ENCODE measurements at regions not wholly inside any gene's neighbourhood (a gene's known extent, or its start where the extent isn't known, plus 50 kb on each side); places are given as distances from the start of the nearest gene placed in this dataset.

- Histone ChIP-seq H3K9me2 (ENCODE audit: insufficient read depth) (no peaks in the 10 kb centered on the region), H3K9ac (ENCODE audit: low read length) (no peak overlapping the region), H3K79me2 (ENCODE audit: insufficient read depth, low read length) (no peaks in the 10 kb centered on the region), H3K4me1 (ENCODE audit: control insufficient read depth in 1 of 2, insufficient read depth in 2 of 2, low read length in 2 of 2) (no peaks in the 10 kb centered on the region), H4K20me1 (ENCODE audit: insufficient read depth) (no peaks in the 10 kb centered on the region), H3K27me3 (ENCODE audit: insufficient read depth, low read length) (no peaks in the 10 kb centered on the region), H3K9me3 (ENCODE audit: control insufficient read depth in 1 of 2, insufficient read depth in 1 of 2, low read depth in 1 of 2, low read length in 2 of 2) (no peaks in the 10 kb centered on the region), H3K4me3 (replicated peaks in 1 of 2; ENCODE audit: low read depth in 1 of 2, low read length in 2 of 2) (no peak overlapping the region), H3K4me2 (ENCODE audit: low read length) (no peak overlapping the region), H3K36me3 (ENCODE audit: control insufficient read depth in 1 of 2, insufficient read depth in 2 of 2, low read length in 2 of 2) (no peaks in the 10 kb centered on the region), H2AFZ (ENCODE audit: low read depth, low read length, poor library complexity, severe bottlenecking) (no peak overlapping the region), H3K27ac (ENCODE audit: low read depth, low read length) (no peak overlapping the region)
- ChIA-PET CTCF (no interaction called here), RAD21 (ENCODE audit: low non-redundant PET in 1 of 2, low total read pairs in 2 of 2, uncharacterized antibody in 2 of 2, unreplicated experiment in 2 of 2) (no interaction called here), POLR2A (no interaction called here)
- no peak for TF ChIP-seq YY1 (IDR thresholded peaks at IDR 0.05; ENCODE audit: extremely low read depth, insufficient replicate concordance, low read depth, low read length)
- no peak for TF ChIP-seq EGR1 (IDR thresholded peaks at IDR 0.05; ENCODE audit: low read depth)
- TF ChIP-seq, protein P1, sequence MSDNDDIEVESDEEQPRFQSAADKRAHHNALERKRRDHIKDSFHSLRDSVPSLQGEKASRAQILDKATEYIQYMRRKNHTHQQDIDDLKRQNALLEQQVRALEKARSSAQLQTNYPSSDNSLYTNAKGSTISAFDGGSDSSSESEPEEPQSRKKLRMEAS (IDR thresholded peaks at IDR 0.05), result no peak
- TF ChIP-seq CTCF (IDR thresholded peaks at IDR 0.05 in 2 of 3, conservative IDR thresholded peaks at IDR 0.05 in 1 of 3; ENCODE audit: borderline replicate concordance in 1 of 3, insufficient read depth in 1 of 3, low read depth in 2 of 3, low read length in 2 of 3), result no peak
- no peak for TF ChIP-seq POLR2A (IDR thresholded peaks at IDR 0.05; ENCODE audit: borderline replicate concordance, extremely low read depth, insufficient read depth, insufficient read length)
- intact Hi-C loops (cut with micrococcal nuclease), result loop anchor here (5.0 to 10.0 kb wide), 2 partner anchors 104 to 623 kb away; no protein-coding TSS in a partner anchor
- no peak for DNase-seq (ENCODE audit: low read depth, low spot score)
- no peak for ATAC-seq
- BruUV-seq (replicated peaks), result no TSS peak
These were observed 1542.8 kb downstream of the EFNA5 start for GRCh38 chr5:106127985-106128384.

GRCh38 chr5:106127341-106127781, 1543.4 kb downstream of the EFNA5 start:
- CTCF ChIA-PET, result no interaction called here
- H3K4me1 ChIP-seq (ENCODE audit: control insufficient read depth in 1 of 2, insufficient read depth in 2 of 2, low read length in 2 of 2), result no peaks in the 10 kb centered on the region
- H3K27me3 ChIP-seq (ENCODE audit: insufficient read depth, low read length), result no peaks in the 10 kb centered on the region
- no peak overlapping the region for H3K4me2 ChIP-seq (ENCODE audit: low read length)
- no peak for DNase-seq (ENCODE audit: low read depth, low spot score)
- H2AFZ ChIP-seq (ENCODE audit: low read depth, low read length, poor library complexity, severe bottlenecking), result no peak overlapping the region
- intact Hi-C loops (cut with micrococcal nuclease), result loop anchor here (5.0 to 10.0 kb wide), 2 partner anchors 105 to 623 kb away; no protein-coding TSS in a partner anchor
- no peaks in the 10 kb centered on the region for H3K9me3 ChIP-seq (ENCODE audit: control insufficient read depth in 1 of 2, insufficient read depth in 1 of 2, low read depth in 1 of 2, low read length in 2 of 2)
- POLR2A ChIA-PET, result no interaction called here
- no peak for ATAC-seq
- H3K79me2 ChIP-seq (ENCODE audit: insufficient read depth, low read length), result no peaks in the 10 kb centered on the region
- H3K9me2 ChIP-seq (ENCODE audit: insufficient read depth), result no peaks in the 10 kb centered on the region
- no peak overlapping the region for H3K9ac ChIP-seq (ENCODE audit: low read length)
- RAD21 ChIA-PET (ENCODE audit: low non-redundant PET in 1 of 2, low total read pairs in 2 of 2, uncharacterized antibody in 2 of 2, unreplicated experiment in 2 of 2), result no interaction called here
- no peaks in the 10 kb centered on the region for H4K20me1 ChIP-seq (ENCODE audit: insufficient read depth)
- no peak for TF ChIP-seq EZH2phosphoT487 (IDR thresholded peaks at IDR 0.05; ENCODE audit: borderline replicate concordance)
- TF ChIP-seq SIN3A (IDR thresholded peaks at IDR 0.05; ENCODE audit: low read depth), result no peak
- no peak for TF ChIP-seq EZH2 (IDR thresholded peaks at IDR 0.05)
- no peak for TF ChIP-seq SRF (IDR thresholded peaks at IDR 0.05; ENCODE audit: low read depth)
- TF ChIP-seq CBX3 (IDR thresholded peaks at IDR 0.05; ENCODE audit: low read depth), result no peak
- TF ChIP-seq, protein P2, sequence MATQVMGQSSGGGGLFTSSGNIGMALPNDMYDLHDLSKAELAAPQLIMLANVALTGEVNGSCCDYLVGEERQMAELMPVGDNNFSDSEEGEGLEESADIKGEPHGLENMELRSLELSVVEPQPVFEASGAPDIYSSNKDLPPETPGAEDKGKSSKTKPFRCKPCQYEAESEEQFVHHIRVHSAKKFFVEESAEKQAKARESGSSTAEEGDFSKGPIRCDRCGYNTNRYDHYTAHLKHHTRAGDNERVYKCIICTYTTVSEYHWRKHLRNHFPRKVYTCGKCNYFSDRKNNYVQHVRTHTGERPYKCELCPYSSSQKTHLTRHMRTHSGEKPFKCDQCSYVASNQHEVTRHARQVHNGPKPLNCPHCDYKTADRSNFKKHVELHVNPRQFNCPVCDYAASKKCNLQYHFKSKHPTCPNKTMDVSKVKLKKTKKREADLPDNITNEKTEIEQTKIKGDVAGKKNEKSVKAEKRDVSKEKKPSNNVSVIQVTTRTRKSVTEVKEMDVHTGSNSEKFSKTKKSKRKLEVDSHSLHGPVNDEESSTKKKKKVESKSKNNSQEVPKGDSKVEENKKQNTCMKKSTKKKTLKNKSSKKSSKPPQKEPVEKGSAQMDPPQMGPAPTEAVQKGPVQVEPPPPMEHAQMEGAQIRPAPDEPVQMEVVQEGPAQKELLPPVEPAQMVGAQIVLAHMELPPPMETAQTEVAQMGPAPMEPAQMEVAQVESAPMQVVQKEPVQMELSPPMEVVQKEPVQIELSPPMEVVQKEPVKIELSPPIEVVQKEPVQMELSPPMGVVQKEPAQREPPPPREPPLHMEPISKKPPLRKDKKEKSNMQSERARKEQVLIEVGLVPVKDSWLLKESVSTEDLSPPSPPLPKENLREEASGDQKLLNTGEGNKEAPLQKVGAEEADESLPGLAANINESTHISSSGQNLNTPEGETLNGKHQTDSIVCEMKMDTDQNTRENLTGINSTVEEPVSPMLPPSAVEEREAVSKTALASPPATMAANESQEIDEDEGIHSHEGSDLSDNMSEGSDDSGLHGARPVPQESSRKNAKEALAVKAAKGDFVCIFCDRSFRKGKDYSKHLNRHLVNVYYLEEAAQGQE (IDR thresholded peaks at IDR 0.05; ENCODE audit: low read depth), result no peak
- TF ChIP-seq JUND (IDR thresholded peaks at IDR 0.05), result no peak
- no peak for TF ChIP-seq TCF7L2 (IDR thresholded peaks at IDR 0.05; ENCODE audit: borderline replicate concordance, extremely low read depth, insufficient read depth, insufficient read length)
- no peak overlapping the region for H3K27ac ChIP-seq (ENCODE audit: low read depth, low read length)
- no peak overlapping the region for H3K4me3 ChIP-seq (replicated peaks in 1 of 2; ENCODE audit: low read depth in 1 of 2, low read length in 2 of 2)
- H3K36me3 ChIP-seq (ENCODE audit: control insufficient read depth in 1 of 2, insufficient read depth in 2 of 2, low read length in 2 of 2), result no peaks in the 10 kb centered on the region
- no TSS peak for BruUV-seq (replicated peaks)

Data from HCT116 (cell line).